NCI-H69 (cell line): ENCODE measurements at regions not wholly inside any gene's neighbourhood (a gene's known extent, or its start where the extent isn't known, plus 50 kb on each side); places are given as distances from the start of the nearest gene placed in this dataset.

ENCODE experiments used
- DNase-seq: peaks from one replicate; lab custom pipeline; 2025; lab: John Stamatoyannopoulos, UW

GRCh38 chr6:101296169-101296960 lies 97.1 kb upstream of the GRIK2 start:
- DNase-seq, result peak; percentile 96

- DNase-seq, result no peak
Measured at GRCh38 chr6:101302593-101302992, 90.9 kb upstream of the GRIK2 start.

GRCh38 chr6:101303495-101303894 lies 90.0 kb upstream of the GRIK2 start:
- DNase-seq, result no peak

- DNase-seq, result no peak
Measured at GRCh38 chr6:101312652-101313051, 80.9 kb upstream of the GRIK2 start.

GRCh38 chr6:101322921-101323320 lies 70.6 kb upstream of the GRIK2 start:
- DNase-seq, result no peak

- DNase-seq, result no peak
Measured at GRCh38 chr6:101326411-101326810, 67.1 kb upstream of the GRIK2 start.

GRCh38 chr6:101341926-101342325 lies 51.6 kb upstream of the GRIK2 start:
- no peak for DNase-seq
